DOHH2 (cell line): ENCODE measurements at regions not wholly inside any gene's neighbourhood (a gene's known extent, or its start where the extent isn't known, plus 50 kb on each side); places are given as distances from the start of the nearest gene placed in this dataset.
A peak's percentile ranks its signal among the peaks of the same experiment; 100 is the strongest.
"Not testable (repeated sequence)": the region's sequence is repeated elsewhere in the genome, so short reads cannot be mapped to it uniquely, and the experiment has no call there.

ENCODE experiments used
- H3F3A ChIP-seq: fragments of 200-600 bp; sonication (generic), shearing (Covaris generic); 2 replicates; pipeline ENCODE4 v1.6.0; 2016; ENCODE audit warnings: antibody characterized with exemption, mild to moderate bottlenecking; ENCODE audit not compliant: control insufficient read depth, insufficient read depth
- H3K27ac ChIP-seq: fragments of 200-600 bp; sonication (generic); 2 replicates; pipeline ENCODE4 v1.5.1; 2014; ENCODE audit warnings: low read depth, mild to moderate bottlenecking, low read length, moderate library complexity
- H3K27me3 ChIP-seq: fragments of 200-600 bp; sonication (generic); 2 replicates; pipeline ENCODE4 v1.6.1; 2014; ENCODE audit warnings: mild to moderate bottlenecking, low read length, mixed read lengths; ENCODE audit not compliant: control insufficient read depth
- H3K36me3 ChIP-seq: fragments of 200-600 bp; sonication (generic); 2 replicates; pipeline ENCODE4 v1.6.1; 2014; ENCODE audit warnings: mild to moderate bottlenecking, low read length, moderate library complexity, mixed read lengths; ENCODE audit not compliant: control insufficient read depth
- H3K4me1 ChIP-seq: fragments of 200-600 bp; sonication (generic); 2 replicates; pipeline ENCODE4 v1.6.1; 2014; ENCODE audit warnings: mild to moderate bottlenecking, low read length, mixed read lengths; ENCODE audit not compliant: control insufficient read depth
- H3K4me2 ChIP-seq: fragments of 200-600 bp; sonication (generic); 2 replicates; pipeline ENCODE4 v1.6.0; 2014; ENCODE audit warnings: mild to moderate bottlenecking, low read length, moderate library complexity
- H3K4me3 ChIP-seq: fragments of 200-600 bp; sonication (generic); 2 replicates; pipeline ENCODE4 v1.5.1; 2014; ENCODE audit warnings: mild to moderate bottlenecking, low read length, mixed read lengths
- H3K79me2 ChIP-seq: fragments of 200-600 bp; sonication (generic); 2 replicates; pipeline ENCODE4 v1.6.1; 2014; ENCODE audit warnings: mild to moderate bottlenecking, low read length, mixed read lengths; ENCODE audit not compliant: control insufficient read depth
- H3K9me2 ChIP-seq: fragments of 200-600 bp; sonication (generic); replicated peaks from 2 replicates; pipeline ENCODE4 v1.6.1; 2014; ENCODE audit warnings: mild to moderate bottlenecking, low read length, mixed read lengths; ENCODE audit not compliant: control insufficient read depth
- H3K9me3 ChIP-seq: fragments of 200-600 bp; sonication (generic); 2 replicates; pipeline ENCODE4 v1.6.1; 2014; ENCODE audit warnings: antibody characterized with exemption, low read length, mixed read lengths; ENCODE audit not compliant: control insufficient read depth, insufficient read depth
- H4K20me1 ChIP-seq: fragments of 200-600 bp; sonication (generic); 2 replicates; pipeline ENCODE4 v1.6.0; 2014; ENCODE audit warnings: low read depth, mild to moderate bottlenecking, antibody characterized with exemption, low read length, moderate library complexity; ENCODE audit not compliant: control insufficient read depth, insufficient read depth
- CTCF ChIP-seq: fragments of 200-600 bp; sonication (generic); IDR thresholded peaks from one replicate; pipeline ENCODE4 v1.5.1; 2014; ENCODE audit warnings: antibody characterized with exemption, mild to moderate bottlenecking, low read depth, low read length; ENCODE audit not compliant: poor library complexity, severe bottlenecking
- EZH2phosphoT487 ChIP-seq: fragments of 200-600 bp; sonication (generic); IDR thresholded peaks from 2 replicates; pipeline ENCODE4 v1.6.1; 2017; ENCODE audit warnings: borderline replicate concordance, mild to moderate bottlenecking, antibody characterized with exemption, low read length, moderate library complexity, mixed read lengths

- H3K9me3 ChIP-seq = no peaks in the 10 kb centered on the region
- H3K79me2 ChIP-seq = no peaks in the 10 kb centered on the region
- H4K20me1 ChIP-seq = no peaks in the 10 kb centered on the region
- no peaks in the 10 kb centered on the region for H3K27me3 ChIP-seq
- H3F3A ChIP-seq = no peaks in the 10 kb centered on the region
- peaks cover 53% of the 10 kb centered on the region for H3K4me1 ChIP-seq
- H3K4me3 ChIP-seq = peak overlapping the region; percentile 38
- H3K9me2 ChIP-seq = no peaks in the 10 kb centered on the region
- TF ChIP-seq EZH2phosphoT487 = no peak
- no peak for TF ChIP-seq CTCF
- H3K27ac ChIP-seq = no peak overlapping the region
- peak overlapping the region; percentile 57 for H3K4me2 ChIP-seq
- H3K36me3 ChIP-seq = no peaks in the 10 kb centered on the region
These were observed 65.6 kb upstream of the VPREB1 start for GRCh38 chr22:22178992-22179391.

- no peaks in the 10 kb centered on the region for H3K9me3 ChIP-seq
- no peaks in the 10 kb centered on the region for H3K27me3 ChIP-seq
- peaks cover 56% of the 10 kb centered on the region for H3K4me1 ChIP-seq
- H3K9me2 ChIP-seq = no peaks in the 10 kb centered on the region
- no peaks in the 10 kb centered on the region for H3F3A ChIP-seq
- peak overlapping the region; percentile 57 for H3K4me2 ChIP-seq
- H3K27ac ChIP-seq = no peak overlapping the region
- TF ChIP-seq CTCF (no peak), EZH2phosphoT487 (no peak)
- H4K20me1 ChIP-seq = no peaks in the 10 kb centered on the region
- no peaks in the 10 kb centered on the region for H3K36me3 ChIP-seq
- H3K79me2 ChIP-seq = no peaks in the 10 kb centered on the region
- peak overlapping the region; percentile 38 for H3K4me3 ChIP-seq
These were observed 66.1 kb upstream of the VPREB1 start for GRCh38 chr22:22178355-22178965.

DNA sequence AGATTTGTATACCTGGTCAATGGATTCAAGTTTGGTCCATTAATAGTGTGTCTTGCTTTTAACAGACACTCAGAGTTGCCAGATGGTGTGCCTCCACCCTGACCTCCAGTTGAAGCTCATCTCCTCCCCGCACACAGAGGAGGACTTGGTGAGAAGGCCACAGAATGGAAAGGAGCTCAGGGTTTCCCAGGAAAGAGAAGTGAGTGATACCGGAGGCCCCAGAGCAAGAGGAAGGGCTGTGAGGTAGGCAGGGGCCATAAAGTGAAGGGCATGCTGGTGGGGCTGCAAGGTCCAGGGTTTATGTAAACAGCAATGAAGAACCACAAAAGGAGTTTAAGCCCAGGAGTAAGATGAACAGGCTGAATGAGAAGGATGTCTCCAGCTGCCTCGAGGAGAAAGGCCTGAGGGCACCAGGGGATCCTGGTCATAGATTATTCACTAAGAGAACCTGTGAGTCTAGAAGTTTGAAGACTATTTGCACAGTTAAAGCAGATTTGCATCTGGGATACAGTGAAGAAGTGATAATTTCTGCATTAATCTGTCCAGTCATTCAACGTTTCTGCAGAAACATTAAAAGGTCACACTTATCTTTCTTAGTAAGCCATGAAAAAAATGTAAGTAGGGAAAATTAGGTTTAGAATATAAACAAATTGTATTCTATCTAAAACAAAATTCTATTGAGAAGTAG is 67.5 kb upstream of the VPREB1 start:
- no peaks in the 10 kb centered on the region for H3K79me2 ChIP-seq
- H3K9me3 ChIP-seq = no peaks in the 10 kb centered on the region
- H3F3A ChIP-seq = 0 out of 2 replicates have a peak, but pooled peaks cover under 1% of the 10 kb centered on the region
- H3K4me2 ChIP-seq = no peak overlapping the region
- no peaks in the 10 kb centered on the region for H3K36me3 ChIP-seq
- H3K27ac ChIP-seq = no peak overlapping the region
- H3K27me3 ChIP-seq = no peaks in the 10 kb centered on the region
- no peak overlapping the region for H3K4me3 ChIP-seq
- no peaks in the 10 kb centered on the region for H3K9me2 ChIP-seq
- TF ChIP-seq EZH2phosphoT487 = no peak
- no peak for TF ChIP-seq CTCF
- no peaks in the 10 kb centered on the region for H4K20me1 ChIP-seq
- peaks cover 56% of the 10 kb centered on the region for H3K4me1 ChIP-seq

DNA sequence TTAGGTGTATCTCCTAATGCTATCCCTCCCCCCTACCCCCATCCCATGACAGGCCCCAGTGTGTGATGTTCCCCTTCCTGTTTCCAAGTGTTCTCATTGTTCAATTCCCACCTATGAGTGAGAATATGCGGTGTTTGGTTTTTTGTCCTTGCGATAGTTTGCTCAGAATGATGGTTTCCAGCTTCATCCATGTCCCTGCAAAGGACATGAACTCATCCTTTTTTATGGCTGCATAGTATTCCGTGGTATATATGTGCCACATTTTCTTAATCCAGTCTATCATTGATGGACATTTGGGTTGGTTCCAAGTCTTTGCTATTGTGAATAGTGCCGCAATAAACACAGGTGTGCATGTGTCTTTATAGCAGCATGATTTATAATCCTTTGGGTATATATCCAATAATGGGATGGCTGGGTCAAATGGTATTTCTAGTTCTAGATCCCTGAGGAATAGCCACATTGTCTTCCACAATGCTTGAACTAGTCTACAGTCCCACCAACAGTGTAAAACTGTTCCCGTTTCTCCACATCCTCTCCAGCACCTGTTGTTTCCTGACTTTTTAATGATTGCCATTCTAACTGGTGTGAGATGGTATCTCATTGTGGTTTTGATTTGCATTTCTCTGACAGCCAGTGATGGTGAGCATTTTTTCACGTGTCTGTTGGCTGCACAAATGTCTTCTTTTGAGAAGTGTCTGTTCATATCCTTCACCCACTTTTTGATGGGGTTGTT is 71.5 kb upstream of the VPREB1 start:
- H3K4me2 ChIP-seq, H3K4me3 ChIP-seq, H4K20me1 ChIP-seq, H3K27me3 ChIP-seq, H3K36me3 ChIP-seq, H3K27ac ChIP-seq, H3K9me3 ChIP-seq, H3K9me2 ChIP-seq, H3K79me2 ChIP-seq: not testable (repeated sequence)
- Histone ChIP-seq H3F3A (peaks cover 24% of the 10 kb centered on the region), H3K4me1 (peaks cover 73% of the 10 kb centered on the region)
